ENCODE measurements at regions not wholly inside any gene's neighbourhood (a gene's known extent, or its start where the extent isn't known, plus 50 kb on each side); places are given as distances from the start of the nearest gene placed in this dataset.
"Not testable (repeated sequence)": the region's sequence is repeated elsewhere in the genome, so short reads cannot be mapped to it uniquely, and the experiment has no call there.

DNA sequence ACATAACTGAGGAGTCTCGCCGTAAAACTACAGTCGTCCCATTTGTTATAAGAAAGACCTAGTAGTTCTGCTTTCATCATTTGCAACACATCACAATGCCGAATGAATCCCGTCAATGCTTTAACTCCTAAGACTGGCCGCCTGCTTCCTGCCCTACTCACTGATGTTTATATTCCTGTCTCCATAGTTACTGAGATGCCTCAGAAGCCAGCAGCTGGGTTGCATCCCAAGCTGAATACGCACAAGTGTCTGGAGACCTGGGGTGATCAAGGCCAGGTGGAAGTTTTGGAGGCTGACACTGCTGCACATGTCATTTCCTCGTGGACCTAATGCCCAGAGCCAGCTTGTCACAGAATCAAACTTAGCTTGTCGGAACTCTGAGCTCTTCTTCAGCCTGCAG is 95.2 kb upstream of the UBE2E1 start:
- peak; percentile 29 for DNase-seq

DNA sequence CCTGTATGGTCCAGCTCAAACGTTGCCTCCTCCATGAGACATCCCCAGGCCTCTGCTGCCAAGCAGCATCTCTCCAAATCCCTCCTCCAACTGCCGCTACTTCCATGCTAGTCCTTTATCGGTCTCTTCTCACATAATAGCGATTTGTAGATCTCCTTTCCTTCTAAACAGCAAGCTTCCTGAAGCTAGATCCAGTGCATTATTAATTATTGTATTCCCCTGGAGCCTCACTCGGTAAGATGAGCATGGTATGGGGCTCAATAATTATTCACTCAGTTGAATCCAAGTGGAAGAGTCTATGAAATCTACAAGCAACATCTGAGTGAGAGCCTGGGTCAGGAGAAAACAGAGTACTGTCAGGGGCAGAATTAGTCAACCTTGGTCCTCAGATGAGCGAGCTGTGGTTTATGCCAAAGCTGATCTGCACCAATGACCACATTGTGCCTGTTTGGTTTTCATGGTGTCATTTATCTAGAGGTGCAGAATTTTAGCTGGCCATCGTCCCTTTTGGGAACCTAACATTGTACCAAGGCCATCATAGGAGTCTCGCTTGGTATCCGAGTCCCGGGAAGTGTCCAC is 93.8 kb upstream of the UBE2E1 start:
- no peak for DNase-seq

DNA sequence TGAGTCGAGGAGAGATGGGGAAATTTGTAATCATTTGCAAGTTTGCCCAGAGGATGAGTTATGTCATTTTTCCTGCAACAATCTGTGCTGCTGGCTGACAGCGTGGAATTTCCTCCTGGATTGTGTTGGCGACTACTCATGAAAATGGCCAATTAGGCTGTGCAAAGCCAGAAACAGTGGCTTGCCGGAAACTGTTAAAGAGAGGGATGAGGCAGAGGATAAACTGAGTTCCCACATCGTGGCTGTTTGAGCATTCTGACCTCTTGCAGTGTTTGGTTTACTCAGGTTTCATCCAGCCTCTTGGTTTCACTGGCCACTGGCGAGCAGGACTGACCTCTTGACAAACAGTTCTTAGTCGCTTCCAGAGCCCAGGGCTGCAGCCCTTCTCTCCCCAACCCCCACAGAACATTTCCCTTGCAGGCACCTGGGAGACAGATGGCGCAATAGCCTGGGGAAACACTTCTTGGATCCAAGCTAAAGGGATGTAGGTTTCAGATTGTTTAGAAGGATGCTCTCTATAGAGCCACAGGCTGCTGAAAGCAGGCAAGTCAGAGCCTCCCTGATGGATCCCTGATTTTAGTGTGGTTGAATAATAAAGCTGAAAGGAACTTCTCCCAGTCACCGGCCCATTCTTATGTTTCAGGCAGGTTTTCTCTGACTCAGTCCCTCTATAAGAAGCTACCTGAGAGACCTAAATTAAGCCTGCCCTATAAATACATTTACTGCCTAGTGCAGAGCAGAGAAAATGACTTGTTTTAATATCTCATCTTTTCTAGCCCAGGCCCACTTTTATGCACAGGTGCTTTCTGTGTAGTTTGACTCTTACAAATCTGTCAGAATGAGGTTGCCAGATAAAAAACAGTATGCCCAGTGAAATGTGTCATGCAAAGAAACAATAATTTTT is 92.8 kb upstream of the UBE2E1 start:
- DNase-seq: peak; percentile 86

DNA sequence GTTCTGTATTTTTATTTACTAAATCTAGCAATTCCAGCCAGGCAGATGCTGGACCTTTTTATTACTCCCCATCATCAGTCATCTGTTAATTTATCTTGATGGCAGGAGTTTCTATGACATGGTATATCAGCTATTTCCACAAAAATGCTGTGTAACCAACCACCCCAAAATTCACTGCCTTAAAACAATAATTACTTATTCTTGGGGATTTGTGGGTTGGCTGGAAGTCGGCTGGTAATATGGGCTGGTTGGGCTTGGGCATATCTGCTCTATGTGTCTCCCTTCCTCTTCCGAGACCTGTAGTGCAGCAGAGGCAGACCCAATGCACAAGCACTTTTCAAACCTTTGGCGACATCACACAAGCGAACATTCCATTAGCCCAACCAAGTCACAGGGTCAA is 92.1 kb upstream of the UBE2E1 start:
- DNase-seq: no peak

DNA sequence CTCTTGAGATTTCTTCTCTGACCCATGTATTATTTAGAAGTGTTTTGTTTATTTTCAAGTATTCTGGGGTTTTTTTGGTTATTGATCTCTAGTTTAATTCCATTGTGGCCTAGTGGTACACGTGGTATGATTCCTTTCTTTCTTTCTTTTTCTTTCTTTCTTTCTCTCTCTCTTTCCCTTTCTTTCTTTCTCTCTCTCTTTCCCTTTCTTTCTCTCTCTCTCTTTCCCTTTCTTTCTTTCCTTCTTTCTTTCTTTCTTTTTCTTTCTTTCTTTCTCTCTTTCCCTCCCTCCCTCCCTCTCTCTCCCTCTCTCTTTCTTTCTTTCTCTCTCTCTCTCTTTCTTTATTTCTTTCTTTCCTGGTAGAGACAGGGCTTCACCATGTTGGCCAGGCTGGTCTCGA is 85.7 kb upstream of the UBE2E1 start:
- no peak for DNase-seq

DNA sequence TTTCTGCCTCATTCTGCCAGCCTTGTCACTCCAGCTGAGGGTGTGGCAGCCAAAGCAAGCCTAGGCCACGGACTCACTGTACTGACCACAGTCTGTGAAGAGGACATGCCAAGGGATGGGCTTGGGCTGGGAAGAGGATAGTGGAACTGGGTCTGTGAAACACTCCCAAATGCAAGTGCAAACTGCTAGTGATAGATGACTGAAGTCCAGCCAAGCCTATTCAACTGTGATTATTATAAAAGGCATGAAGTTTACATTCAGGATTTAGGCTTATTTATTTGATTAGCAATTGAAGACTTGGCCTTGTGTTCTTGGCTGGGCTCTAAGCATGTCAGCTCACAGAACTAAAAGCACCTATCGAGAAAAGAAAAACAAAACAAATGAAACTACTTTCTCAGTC is 84.9 kb upstream of the UBE2E1 start:
- no peak for DNase-seq

DNA sequence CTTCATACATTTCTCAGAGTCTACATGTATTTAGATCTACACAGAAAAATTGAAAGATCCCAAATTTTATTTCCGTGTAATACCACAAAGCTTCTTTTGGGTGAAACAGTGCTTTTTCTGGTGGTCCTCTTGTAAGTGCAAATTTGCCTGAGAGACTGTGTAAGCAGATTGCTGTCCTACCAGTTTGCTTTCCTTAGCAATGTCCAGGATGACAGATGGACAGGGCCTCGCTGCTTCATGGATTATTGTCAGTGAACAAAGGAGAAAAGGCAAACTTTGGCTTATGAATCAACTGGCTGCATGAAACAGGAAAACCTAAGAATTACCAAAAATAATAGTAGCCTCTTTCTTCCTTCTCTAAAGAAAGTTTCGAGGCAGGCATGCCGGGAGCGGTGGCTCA is 82.6 kb upstream of the UBE2E1 start:
- DNase-seq: no peak

DNA sequence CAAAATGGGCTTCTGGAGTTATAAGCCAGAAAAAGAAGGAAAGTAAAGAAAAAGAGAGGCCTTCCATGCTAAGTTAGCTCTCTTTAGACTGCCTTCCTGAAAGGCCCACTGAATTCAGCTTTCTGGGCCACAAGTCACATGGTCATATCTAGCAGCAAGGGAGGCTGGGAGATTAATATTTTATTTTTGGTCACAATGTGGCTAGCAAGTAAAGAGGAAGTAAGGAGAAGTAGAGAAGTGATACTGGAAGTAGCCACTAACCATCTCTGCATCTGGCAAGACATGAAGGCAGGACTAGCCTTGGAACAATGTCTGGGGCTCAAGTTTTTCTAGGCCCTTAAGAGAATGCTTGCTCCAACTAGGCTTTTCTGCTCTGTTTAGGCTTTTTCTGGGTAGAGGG is 81.8 kb upstream of the UBE2E1 start:
- no peak for DNase-seq

DNA sequence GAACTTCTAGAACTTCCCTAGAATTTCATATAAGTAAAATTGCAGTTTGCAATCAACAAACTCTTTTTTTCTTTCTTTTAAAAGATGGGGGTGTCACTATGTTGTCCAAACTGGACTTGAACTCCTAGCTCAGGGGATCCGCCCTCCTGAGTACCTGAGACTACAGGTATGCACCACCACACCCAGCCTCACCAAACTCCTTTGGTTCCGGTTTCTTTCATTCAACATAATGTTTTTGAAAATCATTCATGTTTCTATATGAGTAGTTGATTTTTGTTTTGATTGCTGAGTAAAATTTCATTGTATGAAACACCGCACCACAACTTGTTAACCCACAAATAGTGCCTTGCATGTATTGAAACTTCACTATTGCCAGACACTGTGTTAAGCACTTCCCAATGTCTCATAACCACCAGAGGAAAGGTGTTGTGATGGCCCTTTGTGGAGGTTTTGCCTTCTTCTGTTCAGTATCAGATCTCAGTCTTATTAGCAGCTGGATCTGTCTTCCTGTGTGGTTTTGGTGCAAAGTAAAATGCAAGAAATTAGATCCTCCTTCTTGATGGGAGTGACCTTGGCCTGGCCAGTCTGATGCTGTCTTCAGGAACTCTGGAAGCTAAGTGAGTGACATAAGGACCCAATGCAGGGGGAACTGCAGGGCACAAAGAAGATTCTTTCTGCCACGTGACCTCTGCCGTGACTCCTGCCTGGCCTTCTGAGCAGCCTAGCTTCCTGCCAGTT is 78.8 kb upstream of the UBE2E1 start:
- DNase-seq: no peak

DNA sequence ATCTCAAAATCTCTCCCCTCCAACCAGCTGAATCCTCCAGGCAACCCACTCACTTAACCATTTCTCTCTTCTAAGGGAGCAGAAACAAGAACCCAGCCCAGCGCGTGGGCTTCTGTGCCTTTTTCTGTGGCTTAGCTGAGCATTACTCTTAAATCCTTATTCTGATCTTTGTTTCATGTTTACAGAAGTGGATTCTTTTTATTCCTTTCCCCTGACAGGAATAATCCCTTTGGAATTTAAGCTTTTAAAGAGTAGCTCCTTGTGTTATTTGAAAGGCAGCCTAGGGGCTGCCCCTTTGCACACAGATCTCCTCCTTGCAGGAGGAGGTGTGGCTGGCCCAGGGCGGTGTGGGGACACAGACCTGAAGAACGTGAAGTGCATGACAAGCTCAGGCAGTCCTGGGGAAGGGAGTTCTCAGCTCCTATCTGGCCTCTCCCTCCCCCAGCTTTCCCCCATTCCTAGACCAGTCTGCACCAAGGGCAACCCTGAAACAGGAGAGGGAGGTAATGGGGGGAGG is 77.1 kb upstream of the UBE2E1 start:
- DNase-seq: no peak

DNA sequence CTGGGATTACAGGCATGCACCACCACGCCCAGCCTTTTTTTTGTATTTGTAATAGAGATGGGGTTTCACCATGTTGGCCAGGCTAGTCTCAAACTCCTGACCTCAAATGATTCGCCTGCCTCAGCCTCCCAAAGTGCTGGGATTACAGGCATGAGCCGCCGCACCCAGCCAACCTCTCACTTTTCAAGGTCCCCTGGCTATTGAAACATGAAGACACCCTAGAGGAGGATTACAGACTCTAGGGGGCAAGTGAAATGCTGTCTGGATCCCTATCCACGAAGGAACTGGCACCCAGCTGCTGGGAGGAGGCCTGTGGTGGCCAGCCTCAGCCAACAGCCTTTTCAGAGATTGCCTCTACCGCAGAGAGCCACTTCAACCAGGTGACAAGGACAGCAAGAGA is 76.4 kb upstream of the UBE2E1 start:
- DNase-seq: not testable (repeated sequence)

DNA sequence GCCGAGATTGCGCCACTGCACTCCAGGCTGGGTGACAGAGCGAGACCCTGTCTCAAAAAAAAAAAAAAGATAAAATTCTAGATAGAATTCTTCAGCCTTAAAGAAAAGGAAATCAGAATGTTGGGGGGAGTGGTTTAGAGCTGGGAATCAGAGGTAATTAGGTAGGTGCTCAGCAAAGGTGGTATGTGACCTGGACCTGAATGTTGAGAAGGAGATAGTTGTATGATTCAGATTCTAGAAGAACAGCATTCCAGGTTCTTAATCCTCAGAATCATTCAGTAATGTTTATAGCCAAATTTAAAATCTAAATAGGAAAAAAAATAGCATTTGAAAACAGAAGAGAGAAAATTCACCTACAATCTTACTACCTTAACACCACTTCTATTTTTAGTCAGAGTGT is 71.3 kb upstream of the UBE2E1 start:
- DNase-seq: no peak

DNA sequence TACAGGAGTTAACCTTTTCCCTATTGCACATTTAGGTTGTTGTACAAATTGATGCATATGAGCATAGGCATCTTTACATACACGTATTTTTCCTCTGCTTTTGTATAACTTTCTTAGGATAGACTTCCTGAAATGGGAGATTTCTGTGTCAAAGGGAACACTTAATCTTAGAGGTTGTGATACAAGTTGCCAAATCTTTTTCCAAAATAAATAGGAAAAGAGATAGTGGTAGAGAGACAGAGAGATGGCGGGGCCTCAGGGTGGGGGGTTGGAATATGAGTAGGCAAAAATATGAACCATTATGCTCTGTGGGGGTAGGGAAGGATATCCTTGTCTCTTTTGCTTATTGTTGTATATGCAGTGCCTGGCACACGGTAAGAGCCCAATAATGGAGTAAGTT is 70.7 kb upstream of the UBE2E1 start:
- no peak for DNase-seq

DNA sequence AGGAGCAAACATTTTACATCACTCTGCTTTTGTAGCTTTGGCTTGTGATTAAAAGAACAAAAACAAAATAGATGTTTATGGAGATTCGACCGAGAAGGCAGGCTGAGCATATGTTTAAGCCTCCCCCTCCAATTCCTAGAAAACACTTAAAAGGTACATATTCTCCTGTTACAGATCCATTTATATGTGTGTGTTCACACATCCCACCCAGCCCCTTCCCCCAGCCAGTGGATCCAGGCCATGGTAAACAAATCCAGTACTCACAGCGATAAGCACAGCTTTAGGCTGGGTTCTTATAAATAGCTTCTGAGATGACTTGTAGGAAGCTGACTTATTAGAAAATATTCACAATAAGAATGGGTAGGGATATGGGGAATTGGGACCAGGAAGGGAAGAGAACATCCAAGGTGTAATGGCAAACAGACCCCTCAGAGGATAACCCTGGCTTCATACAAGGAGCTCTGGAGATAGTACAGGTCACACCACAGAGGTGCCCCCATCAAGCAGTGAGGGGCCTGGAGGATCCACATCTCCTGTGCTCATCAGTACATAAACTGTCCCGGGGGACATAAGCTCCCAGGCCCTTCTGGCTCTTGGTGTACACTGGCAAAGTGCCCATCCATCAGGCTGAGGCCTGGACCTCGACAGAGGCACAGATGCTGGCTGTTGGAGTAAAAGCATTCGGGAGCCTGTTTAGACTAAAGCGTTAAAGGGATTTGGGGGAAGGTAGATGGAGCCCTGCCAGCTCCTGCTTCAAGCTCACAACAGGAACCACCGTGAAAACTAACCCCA is 70.0 kb upstream of the UBE2E1 start:
- DNase-seq: peak; percentile 10

DNA sequence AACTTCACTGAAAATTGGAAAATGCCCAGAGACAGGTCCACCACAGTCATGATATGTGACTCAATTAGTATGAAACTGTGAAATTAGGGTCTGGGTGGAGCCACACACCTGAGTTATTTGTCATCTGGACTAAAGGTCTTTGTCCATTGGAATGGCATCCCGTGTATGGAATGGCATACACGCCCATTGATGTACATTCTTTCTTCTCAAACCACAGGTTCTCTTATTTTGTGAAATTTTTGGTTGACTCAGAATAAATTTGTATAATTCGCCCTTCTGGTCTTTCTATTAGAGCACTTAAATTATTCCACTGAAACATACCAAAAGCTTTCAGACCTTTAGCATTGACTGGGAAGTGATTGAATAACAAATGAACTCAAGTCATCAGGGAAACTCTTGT is 66.8 kb upstream of the UBE2E1 start:
- no peak for DNase-seq

DNA sequence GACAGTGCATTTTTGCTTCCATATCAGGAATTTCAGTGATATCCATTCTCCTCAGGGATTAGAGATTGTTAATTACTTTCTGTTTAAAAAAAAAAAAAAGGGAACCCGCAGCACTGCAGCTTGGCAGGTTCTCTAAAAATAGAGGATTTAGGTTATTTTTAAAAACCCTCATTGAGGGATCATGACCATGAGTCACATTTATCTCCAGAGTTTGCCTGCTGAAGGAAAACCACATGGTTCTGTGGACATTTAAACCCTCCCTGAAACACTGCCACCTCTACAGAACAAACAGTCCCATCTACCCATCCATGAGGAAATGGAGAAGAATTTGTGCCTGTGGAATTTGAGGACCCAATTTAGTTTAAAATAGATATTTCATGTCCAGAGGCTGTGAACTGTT is 66.2 kb upstream of the UBE2E1 start:
- DNase-seq: no peak

DNA sequence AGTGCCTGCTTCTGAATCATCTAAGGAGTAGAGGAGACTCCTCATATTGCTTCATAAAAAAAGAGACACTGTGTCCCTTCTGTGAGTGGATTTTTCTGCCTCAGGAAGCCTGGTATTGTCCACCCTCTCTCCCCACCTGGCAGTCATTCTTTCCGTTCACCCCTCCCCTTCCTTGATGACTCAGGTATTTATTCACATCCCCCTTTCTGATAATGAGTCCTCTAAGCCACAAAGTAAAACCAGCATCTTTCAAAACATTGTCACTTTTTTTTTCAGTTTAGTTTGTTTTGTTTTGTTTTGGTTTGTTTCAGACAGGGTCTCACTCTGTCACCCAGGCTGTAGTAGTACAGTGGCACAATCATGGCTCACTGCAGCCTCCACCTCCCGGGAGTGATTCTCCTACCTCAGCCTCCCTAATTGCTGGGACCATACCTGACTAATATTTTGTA is 65.2 kb upstream of the UBE2E1 start:
- DNase-seq: peak; percentile 65

DNA sequence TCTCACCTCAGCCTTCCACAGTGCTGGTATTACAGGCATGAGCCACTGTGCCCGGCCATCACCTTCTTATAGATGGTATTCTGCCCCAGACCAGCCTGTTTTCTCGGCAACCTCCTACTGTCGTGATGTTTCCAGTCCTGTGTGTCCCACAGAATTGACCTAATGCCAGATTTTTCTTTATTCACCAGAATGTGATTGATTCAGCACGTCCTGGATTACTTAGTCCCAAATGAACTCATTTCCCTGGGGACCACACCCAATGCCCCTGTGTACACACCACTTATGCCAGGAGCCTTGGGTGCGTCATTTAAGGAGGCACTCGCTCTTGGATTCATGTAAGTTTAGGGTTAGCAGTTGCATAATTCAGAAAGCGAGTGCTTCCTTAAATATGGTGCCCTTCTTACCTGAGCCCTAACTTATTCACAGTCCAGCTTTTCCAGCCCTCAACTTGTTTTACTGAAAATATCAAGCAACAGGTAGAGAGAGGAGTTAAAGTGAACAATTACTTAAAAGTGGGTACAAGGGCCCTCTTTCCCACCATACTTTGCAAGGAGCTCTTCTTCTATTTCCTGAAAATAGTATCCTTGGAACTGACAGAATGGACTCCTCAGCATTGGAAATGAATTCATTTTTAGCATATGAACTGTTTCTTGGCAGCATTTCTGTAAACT is 64.6 kb upstream of the UBE2E1 start:
- DNase-seq: no peak

DNA sequence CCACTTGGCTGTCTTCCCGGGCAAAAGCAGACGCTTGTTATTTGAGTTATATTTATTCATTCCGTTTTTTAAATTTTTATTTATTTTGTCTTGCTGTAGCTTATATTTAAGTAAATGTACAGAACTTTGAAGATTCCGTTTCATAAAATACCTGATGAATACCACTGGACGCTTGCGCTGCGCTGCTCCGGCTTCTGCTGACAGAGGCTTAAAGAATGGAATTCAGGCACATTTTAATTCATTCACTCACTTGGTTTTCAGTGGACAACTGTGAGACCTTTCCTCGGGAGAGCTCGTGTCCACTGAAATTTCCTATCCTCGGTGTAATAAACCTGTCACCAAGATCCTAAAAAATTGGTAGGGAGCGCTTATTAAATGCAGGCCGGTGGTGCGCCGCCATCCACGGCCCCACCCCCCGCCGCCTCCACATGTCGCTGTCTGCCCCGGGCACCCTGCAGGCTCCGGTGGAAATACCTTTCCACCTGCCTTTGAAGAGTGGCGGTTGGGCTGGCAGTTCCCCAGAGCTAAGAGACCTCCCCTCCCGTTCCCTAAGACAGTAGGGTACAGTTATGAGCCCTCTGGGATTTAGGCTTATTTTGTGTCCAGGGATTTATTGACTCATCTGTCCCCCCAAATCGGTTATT is 62.5 kb upstream of the UBE2E1 start:
- DNase-seq: peak; percentile 25

DNA sequence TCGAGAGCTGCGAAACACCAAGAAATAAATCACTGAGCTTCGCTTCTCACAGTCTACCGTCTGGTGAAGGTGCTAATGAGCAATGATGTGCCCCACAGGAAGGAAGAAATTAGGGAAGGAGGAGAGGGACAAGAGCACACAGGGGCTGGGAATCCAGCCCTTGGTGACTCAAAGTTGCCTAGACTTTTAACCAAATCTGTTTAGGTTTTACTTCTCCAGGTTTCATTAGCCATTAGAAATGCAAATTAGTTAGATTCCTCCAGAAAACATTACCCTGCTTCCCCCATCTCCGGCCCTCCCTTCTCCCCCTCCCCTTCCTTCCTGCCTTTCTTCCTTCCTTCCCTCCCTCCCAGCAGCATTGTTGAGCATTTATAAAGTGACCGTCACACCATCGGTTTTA is 59.3 kb upstream of the UBE2E1 start:
- no peak for DNase-seq

DNA sequence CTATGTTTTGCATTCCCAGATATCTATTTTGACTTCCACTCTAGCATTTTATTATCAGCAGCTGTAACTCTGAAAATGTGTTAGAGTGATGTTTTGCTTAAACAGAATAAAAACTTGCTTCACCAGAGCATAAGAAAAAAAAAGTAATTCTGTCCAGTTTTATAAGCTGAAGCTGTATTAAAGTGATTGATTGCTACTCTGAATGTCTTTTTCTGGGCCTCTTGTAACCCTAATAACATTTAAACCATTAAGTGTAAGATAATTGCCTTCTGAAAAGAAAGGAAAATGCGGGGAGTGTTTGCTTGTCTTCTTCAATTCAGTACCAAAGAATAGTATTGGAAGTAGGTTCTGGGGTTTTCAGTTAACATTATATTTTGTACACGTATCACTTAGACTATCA is 57.9 kb upstream of the UBE2E1 start:
- peak; percentile 27 for DNase-seq

Data from NCI-H146 (cell line).